H9 (cell line): ENCODE measurements at regions not wholly inside any gene's neighbourhood (a gene's known extent, or its start where the extent isn't known, plus 50 kb on each side); places are given as distances from the start of the nearest gene placed in this dataset.

ENCODE experiments used
- DNase-seq: peaks from one replicate; pipeline ENCODE4 v3.0.0-alpha.2; 2017
- H2AFZ ChIP-seq: one replicate; pipeline ENCODE4 v1.6.1; 2013; ENCODE audit warnings: mild to moderate bottlenecking, low read length, control low read depth, moderate library complexity
- H2AK5ac ChIP-seq: 2 replicates; pipeline ENCODE4 v1.6.1; 2013; ENCODE audit warnings: low read length, control low read depth, mixed read lengths; ENCODE audit not compliant: insufficient read length
- H2BK120ac ChIP-seq: one replicate; pipeline ENCODE4 v1.6.1; 2013; ENCODE audit warnings: low read depth, mild to moderate bottlenecking, low read length, control low read depth, inconsistent platforms; ENCODE audit not compliant: poor library complexity, severe bottlenecking
- H2BK12ac ChIP-seq: 2 replicates; pipeline ENCODE4 v1.6.1; 2013; ENCODE audit warnings: low read length, control low read depth, mixed read lengths, low read depth; ENCODE audit not compliant: insufficient read length
- H2BK15ac ChIP-seq: 2 replicates; pipeline ENCODE4 v1.6.1; 2013; ENCODE audit warnings: low read depth, low read length, control low read depth
- H2BK20ac ChIP-seq: one replicate; pipeline ENCODE4 v1.6.1; 2013; ENCODE audit warnings: low read depth, mild to moderate bottlenecking, low read length, control low read depth, inconsistent platforms; ENCODE audit not compliant: poor library complexity, severe bottlenecking
- H2BK5ac ChIP-seq: 2 replicates; pipeline ENCODE4 v1.6.1; 2013; ENCODE audit warnings: low read length, control low read depth, mixed read lengths; ENCODE audit not compliant: insufficient read length
- H3K14ac ChIP-seq: 2 replicates; pipeline ENCODE4 v1.6.1; 2013; ENCODE audit warnings: low read length, control low read depth; ENCODE audit not compliant: insufficient read depth
- H3K18ac ChIP-seq: 2 replicates; pipeline ENCODE4 v1.6.1; 2013; ENCODE audit warnings: low read depth, mild to moderate bottlenecking, mixed read lengths, low read length, control low read depth; ENCODE audit not compliant: insufficient read length
- H3K23ac ChIP-seq: 2 replicates; pipeline ENCODE4 v1.6.1; 2013; ENCODE audit warnings: low read length, control low read depth, mixed read lengths, low read depth; ENCODE audit not compliant: insufficient read length
- H3K23me2 ChIP-seq: 2 replicates; pipeline ENCODE4 v1.6.1; 2013; ENCODE audit warnings: low read depth, mild to moderate bottlenecking, mixed read lengths, low read length, control low read depth; ENCODE audit not compliant: insufficient read length, poor library complexity, severe bottlenecking
- H3K27ac ChIP-seq: 2 replicates; pipeline ENCODE4 v1.5.1; 2013; ENCODE audit warnings: low read length, control low read depth, mixed read lengths, low read depth; ENCODE audit not compliant: insufficient read length
- H3K27me3 ChIP-seq: 2 replicates; pipeline ENCODE4 v1.6.1; 2013; ENCODE audit warnings: low read length, control low read depth, inconsistent platforms; ENCODE audit not compliant: insufficient read depth
- H3K4ac ChIP-seq: 2 replicates; pipeline ENCODE4 v1.6.1; 2013; ENCODE audit warnings: low read depth, mild to moderate bottlenecking, control low read depth, inconsistent platforms, low read length, moderate library complexity
- H3K4me1 ChIP-seq: 2 replicates; pipeline ENCODE4 v1.6.1; 2013; ENCODE audit warnings: low read length, control low read depth, inconsistent platforms; ENCODE audit not compliant: insufficient read depth
- H3K4me2 ChIP-seq: 2 replicates; pipeline ENCODE4 v1.6.1; 2013; ENCODE audit warnings: low read length, control low read depth, mixed read lengths; ENCODE audit not compliant: insufficient read length, insufficient read depth
- H3K56ac ChIP-seq: 2 replicates; pipeline ENCODE4 v1.6.1; 2013; ENCODE audit warnings: low read depth, mild to moderate bottlenecking, mixed read lengths, low read length, control low read depth; ENCODE audit not compliant: insufficient read length
- H3K79me1 ChIP-seq: 2 replicates; pipeline ENCODE4 v1.6.1; 2013; ENCODE audit warnings: low read depth, mild to moderate bottlenecking, moderate library complexity, low read length, control low read depth, inconsistent platforms; ENCODE audit not compliant: insufficient read depth, poor library complexity, severe bottlenecking
- H3K79me2 ChIP-seq: 2 replicates; pipeline ENCODE4 v1.6.1; 2013; ENCODE audit warnings: low read length, control low read depth, inconsistent platforms; ENCODE audit not compliant: insufficient read depth
- H3K9ac ChIP-seq: 2 replicates; pipeline ENCODE4 v1.6.1; 2013; ENCODE audit warnings: low read length, control low read depth, mixed read lengths; ENCODE audit not compliant: insufficient read length; ENCODE audit errors: extremely low read depth
- H3K9me3 ChIP-seq: one replicate; pipeline ENCODE4 v1.6.1; 2013; ENCODE audit warnings: low read depth, low read length, inconsistent platforms; ENCODE audit not compliant: control insufficient read depth
- H3T11ph ChIP-seq: one replicate; pipeline ENCODE4 v1.6.1; 2013; ENCODE audit warnings: mild to moderate bottlenecking, low read length, control low read depth, inconsistent platforms
- H4K20me1 ChIP-seq: one replicate; pipeline ENCODE4 v1.6.1; 2013; ENCODE audit not compliant: control insufficient read depth, insufficient read length, insufficient read depth
- H4K5ac ChIP-seq: 2 replicates; pipeline ENCODE4 v1.6.1; 2013; ENCODE audit warnings: low read depth, mild to moderate bottlenecking, mixed read lengths, low read length, control low read depth; ENCODE audit not compliant: insufficient read length
- H4K8ac ChIP-seq: replicated peaks from 2 replicates; pipeline ENCODE4 v1.6.1; 2013; ENCODE audit warnings: low read length, control low read depth, mixed read lengths, low read depth; ENCODE audit not compliant: insufficient read length
- H4K91ac ChIP-seq: 2 replicates; pipeline ENCODE4 v1.6.1; 2013; ENCODE audit warnings: low read depth, mild to moderate bottlenecking, moderate library complexity, mixed read lengths, low read length, control low read depth; ENCODE audit not compliant: insufficient read length
- H3K27ac Mint-ChIP-seq, 3 experiments: 2 replicates in 2 of 3; 3 replicates in 1 of 3; pipeline ENCODE4 v1.8.0; 2020 to 2021; ENCODE audit warnings: mixed read lengths in 3 of 3, mild to moderate bottlenecking in 1 of 3, moderate library complexity in 1 of 3
- H3K27me3 Mint-ChIP-seq: 2 replicates; pipeline ENCODE4 v1.8.0; 2021; ENCODE audit warnings: low read depth, mild to moderate bottlenecking, moderate library complexity, mixed read lengths
- H3K36me3 Mint-ChIP-seq, 3 experiments: 2 replicates in 2 of 3; 3 replicates in 1 of 3; pipeline ENCODE4 v1.8.0; 2020 to 2021; ENCODE audit warnings: low read depth in 3 of 3, mixed read lengths in 3 of 3; ENCODE audit not compliant: insufficient read depth in 1 of 3
- H3K4me1 Mint-ChIP-seq, 2 experiments: 2 replicates each; pipeline ENCODE4 v1.8.0; 2020; ENCODE audit warnings: mixed read lengths in 2 of 2
- H3K4me3 Mint-ChIP-seq, 2 experiments: 2 replicates in 1 of 2; 3 replicates in 1 of 2; pipeline ENCODE4 v1.8.0; 2020 to 2021; ENCODE audit warnings: mild to moderate bottlenecking in 2 of 2, mixed read lengths in 2 of 2, moderate library complexity in 1 of 2
- H3K9me3 Mint-ChIP-seq, 2 experiments: 2 replicates in 1 of 2; 3 replicates in 1 of 2; pipeline ENCODE4 v1.8.0; 2020; ENCODE audit warnings: mild to moderate bottlenecking in 2 of 2, mixed read lengths in 2 of 2, moderate library complexity in 1 of 2
- CTCF ChIP-seq: fragments of 200-600 bp; sonication (generic); conservative IDR thresholded peaks from 3 replicates; pipeline ENCODE4 v1.8.0; 2021; ENCODE audit warnings: antibody characterized with exemption, mild to moderate bottlenecking
- WGBS: extraction: QIAGEN DNeasy Blood & Tissue Kit; methylation state at CpG from one replicate; pipeline ENCODE4 v1.1.7; 2013; ENCODE audit warnings: missing lambda C conversion rate, low lambda C conversion rate, mixed read lengths; ENCODE audit not compliant: insufficient read length; ENCODE audit errors: extremely low coverage; 5-methylcytosine and 5-hydroxymethylcytosine counted together

GRCh38 chr15:95168152-95168551, 936.8 kb downstream of the MCTP2 start:
- no peak overlapping the region for H3K4me3 Mint-ChIP-seq
- Histone ChIP-seq H2AFZ (no peak overlapping the region), H3K4me2 (no peak overlapping the region)

More at GRCh38 chr15:95168152-95168551, 936.8 kb downstream of the MCTP2 start:
- H3K4ac ChIP-seq, result no peak overlapping the region
- no peak overlapping the region for H4K91ac ChIP-seq
- Mint-ChIP-seq H3K36me3 (peaks cover 0 to 1% (median 0%) of the 10 kb centered on the region in 3 experiments; a peak in 1 of 7 replicates), H3K9me3 (peaks cover 3% of the 10 kb centered on the region in 2 experiments; a peak in 2 of 5 replicates), H3K4me1 (peaks cover 3 to 14% of the 10 kb centered on the region in 2 experiments; a peak in 3 of 4 replicates), H3K27me3 (no peaks in the 10 kb centered on the region), H3K27ac (no peak overlapping the region)
- no peaks in the 10 kb centered on the region for H3K27me3 ChIP-seq
- no peak overlapping the region for H2AK5ac ChIP-seq
- H3K79me2 ChIP-seq, result no peaks in the 10 kb centered on the region
- H3K23me2 ChIP-seq, result no peaks in the 10 kb centered on the region
- H3K9ac ChIP-seq, result no peak overlapping the region
- WGBS, result no CpG with 5 or more reads among the region's 1 CpG
- no peak overlapping the region for H2BK5ac ChIP-seq
- H3K56ac ChIP-seq, result no peak overlapping the region
- H2BK120ac ChIP-seq, result no peak overlapping the region
- H3K9me3 ChIP-seq, result no peaks in the 10 kb centered on the region
- no peak overlapping the region for H2BK12ac ChIP-seq
- no peak overlapping the region for H2BK20ac ChIP-seq
- no peak overlapping the region for H4K5ac ChIP-seq
- TF ChIP-seq CTCF, result no peak
- no peak overlapping the region for H3K18ac ChIP-seq
- H3K79me1 ChIP-seq, result no peaks in the 10 kb centered on the region
- no peak overlapping the region for H3K23ac ChIP-seq
- no peak for DNase-seq
- H4K8ac ChIP-seq, result no peak overlapping the region
- H3K4me1 ChIP-seq, result no peaks in the 10 kb centered on the region; the same call in 1 of the 2 replicates
- no peak overlapping the region for H3T11ph ChIP-seq
- no peaks in the 10 kb centered on the region for H4K20me1 ChIP-seq
- H3K14ac ChIP-seq, result no peak overlapping the region
- no peak overlapping the region for H2BK15ac ChIP-seq
- H3K27ac ChIP-seq, result no peak overlapping the region
